ENCODE measurements at regions not wholly inside any gene's neighbourhood (a gene's known extent, or its start where the extent isn't known, plus 50 kb on each side); places are given as distances from the start of the nearest gene placed in this dataset.

- Histone ChIP-seq H2BK20ac (ENCODE audit: low read length) (no peak overlapping the region), H3K9ac (replicated peaks in 1 of 4; ENCODE audit: extremely low read depth in 1 of 4, low read depth in 3 of 4, low read length in 3 of 4) (no peak overlapping the region), H3K18ac (ENCODE audit: extremely low read depth, low read length) (no peak overlapping the region), H3K56ac (replicated peaks; ENCODE audit: insufficient read length, low read depth, low read length) (no peak overlapping the region), H3K23ac (ENCODE audit: insufficient read length) (no peak overlapping the region), H3K79me2 (ENCODE audit: control insufficient read depth in 1 of 2, insufficient read depth in 2 of 2, low read length in 2 of 2) (no peaks in the 10 kb centered on the region), H3K9me3 (ENCODE audit: insufficient read depth in 2 of 2, low read depth in 1 of 2, low read length in 1 of 2) (no peaks in the 10 kb centered on the region), H2BK5ac (ENCODE audit: low read depth, low read length) (no peak overlapping the region), H3K4me2 (ENCODE audit: insufficient read depth in 1 of 2, low read depth in 2 of 2, low read length in 2 of 2) (no peak overlapping the region), H2AK5ac (ENCODE audit: low read depth, low read length) (no peak overlapping the region), H4K5ac (ENCODE audit: insufficient read length, low read depth, low read length) (no peak overlapping the region), H4K20me1 (replicated peaks in 1 of 2; ENCODE audit: control insufficient read depth in 1 of 2, insufficient read depth in 2 of 2, low read length in 2 of 2) (no peaks in the 10 kb centered on the region), H3K23me2 (ENCODE audit: low read depth, low read length) (no peaks in the 10 kb centered on the region; the same call in 1 of the 2 replicates), H2AFZ (ENCODE audit: low read length) (no peak overlapping the region), H3K14ac (ENCODE audit: insufficient read length) (no peak overlapping the region), H3K27me3 (replicated peaks in 1 of 4; ENCODE audit: control insufficient read depth in 3 of 4, extremely low read depth in 1 of 4, insufficient read depth in 3 of 4, low read length in 3 of 4) (no peaks in the 10 kb centered on the region), H3K36me3 (ENCODE audit: control insufficient read depth in 2 of 4, insufficient read depth in 4 of 4, low read length in 3 of 4) (no peaks in the 10 kb centered on the region), H4K91ac (replicated peaks; ENCODE audit: insufficient read length, low read length) (no peak overlapping the region), H3K4ac (replicated peaks; ENCODE audit: insufficient read length, low read depth, low read length) (no peak overlapping the region), H4K8ac (ENCODE audit: extremely low read depth, insufficient read depth, low read length) (no peak overlapping the region), H3K4me1 (replicated peaks in 1 of 4; ENCODE audit: control insufficient read depth in 3 of 4, insufficient read depth in 4 of 4, low read length in 3 of 4) (no peaks in the 10 kb centered on the region; a peak in 1 of 7 replicates), H2BK120ac (replicated peaks; ENCODE audit: low read depth, low read length) (no peak overlapping the region), H3K4me3 (ENCODE audit: extremely low read depth in 1 of 4, insufficient read depth in 2 of 4, low read depth in 3 of 4, low read length in 4 of 4) (no peak overlapping the region), H3K79me1 (ENCODE audit: low read depth, low read length) (no peaks in the 10 kb centered on the region), H2BK12ac (ENCODE audit: low read depth, low read length) (no peak overlapping the region), H3K27ac (ENCODE audit: low read depth, low read length) (no peak overlapping the region), H2BK15ac (ENCODE audit: low read length) (no peak overlapping the region)
- CTCF ChIA-PET (ENCODE audit: partially characterized antibody) = interaction anchor here (0.6 to 1.6 kb wide), 7 partner anchors 15 to 522 kb away, joined by 3 to 5 read pairs (median 4); no protein-coding TSS in a partner anchor
- DNase-seq (ENCODE audit: low read depth in 1 of 2, low spot score in 2 of 2) = no peak
- WGBS, 2 experiments (ENCODE audit: extremely low coverage in 1 of 2, insufficient coverage in 1 of 2, insufficient read length in 1 of 2, insufficient replicate concordance in 2 of 2, low coverage in 1 of 2, low lambda C conversion rate in 2 of 2, missing lambda C conversion rate in 1 of 2) = 88% methylated on average over 4 of the region's 4 CpGs; no CpG with 5 or more reads in 1 of the 2 experiments
- POLR2A ChIA-PET (ENCODE audit: partially characterized antibody) = interaction anchor here (0.6 kb wide), 2 partner anchors 44 to 293 kb away, joined by 3 read pairs; no protein-coding TSS in a partner anchor
- FAIRE-seq = no peak
- TF ChIP-seq TEAD4 (IDR thresholded peaks at IDR 0.05; ENCODE audit: low read depth, low read length) (no peak), CBX8 (IDR thresholded peaks at IDR 0.05; ENCODE audit: borderline replicate concordance, low read depth, low read length) (no peak), SIRT6 (IDR thresholded peaks at IDR 0.05; ENCODE audit: low read length) (no peak), E2F6 (IDR thresholded peaks at IDR 0.05) (no peak), YY1 (IDR thresholded peaks at IDR 0.05; ENCODE audit: low read depth, low read length) (no peak), POLR2AphosphoS5 (IDR thresholded peaks at IDR 0.05; ENCODE audit: low read depth, low read length) (no peak), ASH2L (IDR thresholded peaks at IDR 0.05; ENCODE audit: low read length) (no peak), CEBPB (IDR thresholded peaks at IDR 0.05; ENCODE audit: low read depth, low read length) (no peak), JUN (IDR thresholded peaks at IDR 0.05; ENCODE audit: low read depth, low read length) (no peak)
These were observed 221.8 kb downstream of the MREG start for GRCh38 chr2:215791481-215791937.

Measured in H1 (cell line).